Jurkat, Clone E6-1 (cell line): ENCODE measurements at regions not wholly inside any gene's neighbourhood (a gene's known extent, or its start where the extent isn't known, plus 50 kb on each side); places are given as distances from the start of the nearest gene placed in this dataset.

ENCODE experiments used
- DNase-seq: peaks from one replicate; pipeline ENCODE4 v3.0.0-alpha.2; 2011; ENCODE audit warnings: low read depth, low spot score
- H3K4me3 ChIP-seq: 2 replicates; pipeline ENCODE4 v1.5.1; 2011; ENCODE audit warnings: mild to moderate bottlenecking, low read length, control low read depth, moderate library complexity

DNA sequence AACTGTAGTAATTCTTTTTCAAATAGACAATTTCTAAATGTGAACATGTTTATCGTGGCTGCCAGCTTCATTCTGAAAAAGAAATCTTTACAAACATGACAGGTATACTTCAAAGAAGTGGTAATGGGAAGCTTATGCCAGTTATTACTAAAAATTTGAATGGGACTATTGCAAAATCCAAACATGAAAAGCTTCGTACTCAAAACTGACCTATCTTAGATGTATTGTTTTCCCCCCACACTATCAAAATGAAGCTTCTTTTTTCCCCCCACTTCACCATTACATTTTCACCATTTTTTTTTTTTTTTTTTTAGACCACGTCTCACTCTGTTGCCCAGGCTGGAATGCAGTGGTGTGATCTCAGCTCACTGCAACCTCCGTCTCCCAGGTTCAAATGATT, 50.4 kb upstream of the SERTAD2 start:
- no peak overlapping the region for H3K4me3 ChIP-seq
- DNase-seq, result no peak

DNA sequence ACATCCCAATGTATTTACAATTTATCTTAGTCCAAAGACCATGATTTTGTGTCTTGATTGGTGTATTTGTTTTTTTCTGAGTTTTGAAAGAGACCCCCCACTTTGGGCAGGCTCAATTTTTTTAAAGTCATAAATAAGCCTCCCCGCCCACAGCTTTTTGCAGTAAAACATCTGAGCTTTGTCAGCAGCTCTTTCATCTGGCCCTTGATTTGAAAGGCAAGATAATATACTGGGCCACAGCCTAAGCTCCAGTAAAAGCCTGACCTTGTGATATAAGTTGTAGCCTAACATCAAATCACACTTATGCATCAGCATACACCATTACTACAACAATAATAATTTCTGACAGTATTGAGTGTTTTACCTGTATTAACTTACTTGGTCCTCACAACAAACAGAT, 51.3 kb upstream of the SERTAD2 start:
- DNase-seq, result no peak
- H3K4me3 ChIP-seq, result no peak overlapping the region

DNA sequence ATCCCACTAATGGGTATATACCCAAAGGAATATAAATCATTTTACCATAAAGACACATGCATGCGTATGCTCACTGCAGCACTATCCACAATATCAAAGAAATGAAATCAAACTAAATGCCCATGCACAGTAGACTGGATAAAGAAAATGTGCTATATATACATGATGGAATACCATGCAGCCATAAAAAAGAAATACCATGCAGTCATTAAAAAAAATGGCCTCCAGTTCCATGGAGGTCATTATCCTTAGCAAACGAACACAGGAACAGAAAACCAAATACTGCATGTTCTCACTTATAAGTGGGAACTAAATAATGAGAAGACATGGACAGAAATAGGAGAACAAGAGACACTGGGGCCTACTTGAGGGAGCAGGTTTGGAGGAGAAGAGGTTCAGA, 53.6 kb upstream of the SERTAD2 start:
- DNase-seq, result no peak
- H3K4me3 ChIP-seq, result no peak overlapping the region

DNA sequence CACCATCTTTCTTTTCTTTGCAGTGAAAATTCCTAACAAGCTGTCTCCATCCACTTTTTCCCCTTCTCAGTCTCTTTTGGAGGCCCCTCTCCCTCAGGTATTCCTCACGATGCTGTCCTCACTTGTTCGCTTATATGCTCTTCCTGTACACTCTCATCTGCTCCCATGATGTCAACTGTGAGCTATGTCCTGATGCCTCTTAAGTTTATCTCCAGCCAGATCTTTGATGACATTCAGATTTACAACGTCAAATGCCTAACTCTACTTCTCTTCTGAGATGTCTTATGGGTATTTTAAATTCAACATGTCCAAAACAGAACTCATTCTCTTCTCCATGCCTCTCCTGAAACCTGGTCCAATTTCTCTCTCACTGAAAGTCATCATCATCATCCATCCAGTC, 55.1 kb upstream of the SERTAD2 start:
- no peak overlapping the region for H3K4me3 ChIP-seq
- no peak for DNase-seq

DNA sequence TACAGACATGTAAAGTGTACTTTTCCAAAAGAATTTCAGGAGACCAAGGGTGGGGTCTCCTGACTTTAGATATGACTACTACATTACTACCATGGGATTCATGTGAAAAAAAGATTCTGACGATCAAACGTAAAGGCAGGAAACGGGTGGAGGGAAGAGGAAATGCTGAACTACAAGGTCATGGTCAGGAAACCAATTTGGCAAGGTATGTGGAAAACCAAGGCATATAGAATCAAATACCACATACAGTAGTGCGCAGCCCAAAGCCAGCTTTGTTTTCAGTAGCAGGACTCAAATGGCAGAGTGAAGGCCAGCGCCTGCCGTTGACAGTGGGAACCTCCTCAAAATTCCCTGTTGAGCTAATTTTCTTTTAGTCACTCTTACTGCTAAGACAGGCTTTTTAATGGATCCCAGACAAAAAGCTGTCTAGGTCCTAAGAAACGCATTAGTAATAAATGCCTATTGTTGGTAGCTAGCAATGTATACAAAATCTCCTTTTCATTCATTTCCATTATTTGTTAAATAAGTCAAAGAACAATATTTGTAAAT, 57.6 kb upstream of the SERTAD2 start:
- peak overlapping the region; percentile 8; the same call in 1 of the 2 replicates for H3K4me3 ChIP-seq
- DNase-seq, result peak; percentile 56

DNA sequence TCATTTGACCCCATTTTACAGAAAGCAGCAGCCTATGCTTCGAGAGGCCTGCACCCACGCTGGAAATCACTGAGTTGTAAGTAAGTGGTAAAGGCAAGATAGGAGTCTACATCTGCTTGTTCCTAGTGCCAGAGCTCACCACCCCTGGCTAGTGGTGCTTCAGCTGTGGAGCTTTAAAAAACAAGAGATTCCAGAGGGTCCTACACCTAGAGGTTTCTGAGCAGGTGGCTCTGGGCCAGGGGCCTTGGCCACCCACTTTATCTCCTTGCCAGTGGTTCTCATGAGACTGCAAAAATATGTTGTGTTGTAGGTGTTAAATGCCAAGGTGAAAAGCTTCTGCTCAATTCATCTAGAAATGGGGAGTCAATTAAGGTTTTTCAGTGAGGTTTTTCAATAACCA, 60.0 kb upstream of the SERTAD2 start:
- no peak for DNase-seq
- H3K4me3 ChIP-seq, result no peak overlapping the region

DNA sequence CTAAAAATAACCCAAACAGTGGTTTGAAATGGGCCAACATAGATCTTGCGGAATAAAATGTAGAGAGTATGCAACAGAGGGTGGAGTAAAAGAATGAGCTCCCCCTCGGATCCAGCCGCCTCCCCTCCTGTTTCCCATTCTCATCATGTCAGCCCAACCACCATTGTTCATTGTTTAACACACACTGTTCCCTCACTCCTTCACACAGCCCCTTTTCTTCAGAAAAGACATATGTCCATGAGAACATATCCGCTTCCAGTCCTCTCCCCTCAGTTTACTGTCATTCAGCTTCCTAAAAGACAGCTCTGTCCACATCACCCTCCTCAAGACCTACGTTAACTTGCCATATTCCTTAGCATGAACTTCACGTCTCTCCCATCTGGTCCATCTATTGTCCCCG, 62.9 kb upstream of the SERTAD2 start:
- no peak for DNase-seq
- H3K4me3 ChIP-seq, result no peak overlapping the region

DNA sequence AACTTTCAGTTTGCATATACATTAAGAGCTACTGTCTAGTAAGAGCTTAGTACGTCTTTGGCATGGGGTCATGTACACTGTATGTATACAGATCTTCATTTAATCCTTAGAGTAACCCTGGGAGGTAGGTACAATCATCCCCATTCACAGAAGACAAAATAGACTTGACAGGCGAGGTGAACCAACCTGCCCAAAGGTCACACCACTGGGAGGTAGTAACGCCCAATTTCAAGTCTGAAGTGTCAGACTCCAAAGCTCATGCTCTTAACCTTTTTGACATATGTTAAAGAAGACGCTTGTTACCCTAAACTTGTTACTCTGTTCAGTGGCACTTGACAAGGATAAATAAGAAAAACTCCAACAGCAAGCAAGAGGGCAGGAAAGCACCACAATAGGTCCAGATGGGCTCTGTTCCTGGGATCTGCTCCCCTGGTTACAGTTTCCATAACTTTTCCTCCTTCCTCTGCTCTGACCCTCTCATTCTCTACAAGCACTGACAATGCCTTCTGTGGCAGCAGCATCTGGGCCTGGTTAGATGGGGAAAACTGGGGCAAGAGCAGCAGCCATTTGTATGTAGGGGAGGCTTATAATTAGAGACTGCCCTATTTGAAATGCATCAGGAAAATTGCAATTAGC, 64.7 kb upstream of the SERTAD2 start:
- DNase-seq, result no peak
- no peak overlapping the region for H3K4me3 ChIP-seq

DNA sequence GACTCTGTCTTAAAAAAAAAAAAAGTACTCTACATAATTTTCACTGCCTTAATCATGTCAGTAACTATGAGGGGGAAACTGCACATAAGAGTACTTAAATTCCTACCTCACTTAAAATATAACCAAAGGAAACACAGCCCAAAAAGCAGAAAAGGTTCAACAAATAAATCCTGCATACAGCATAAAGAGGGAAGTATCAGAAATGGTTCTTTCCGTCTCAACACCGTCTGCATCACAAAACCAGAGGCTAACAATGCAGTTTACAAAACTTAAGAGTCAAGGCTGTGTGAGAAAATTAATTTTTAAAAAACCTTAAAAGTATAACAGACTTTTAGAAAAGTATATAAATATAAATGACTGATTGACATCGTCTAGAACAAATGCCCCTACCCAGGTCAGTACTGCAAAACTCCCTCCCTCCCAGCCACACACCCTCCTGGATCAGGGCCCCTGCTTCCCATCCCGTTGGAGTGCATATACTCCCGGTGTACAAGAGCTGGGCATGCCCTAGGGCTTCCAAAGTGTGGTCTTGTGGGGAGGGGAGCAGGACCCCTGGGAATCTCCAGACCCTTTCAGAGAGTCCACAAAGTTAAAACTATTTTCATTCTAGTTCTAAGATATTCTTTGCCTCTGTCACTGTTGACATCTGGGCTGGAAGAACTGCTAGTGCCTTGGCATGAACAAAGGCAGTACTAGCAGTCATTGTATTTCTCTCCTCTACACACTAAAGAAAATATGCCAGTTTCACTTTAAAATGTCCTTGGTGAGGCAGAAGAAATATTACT, 67.0 kb upstream of the SERTAD2 start:
- H3K4me3 ChIP-seq, result no peak overlapping the region
- no peak for DNase-seq

DNA sequence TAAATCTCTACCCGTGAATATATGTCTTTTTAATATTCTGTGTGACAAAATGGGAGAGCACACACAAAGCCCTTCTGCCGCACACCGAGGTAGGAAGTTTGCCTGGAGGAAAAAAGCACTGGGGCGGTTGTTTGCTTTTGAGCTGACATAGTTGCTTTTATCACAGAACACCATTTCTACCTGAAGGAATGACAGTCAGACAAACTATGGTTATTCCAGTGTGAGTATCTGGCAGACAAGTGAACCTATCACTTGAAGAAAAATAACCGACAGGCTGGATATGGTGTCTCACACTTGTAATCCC, 67.6 kb upstream of the SERTAD2 start:
- H3K4me3 ChIP-seq, result no peak overlapping the region
- no peak for DNase-seq

DNA sequence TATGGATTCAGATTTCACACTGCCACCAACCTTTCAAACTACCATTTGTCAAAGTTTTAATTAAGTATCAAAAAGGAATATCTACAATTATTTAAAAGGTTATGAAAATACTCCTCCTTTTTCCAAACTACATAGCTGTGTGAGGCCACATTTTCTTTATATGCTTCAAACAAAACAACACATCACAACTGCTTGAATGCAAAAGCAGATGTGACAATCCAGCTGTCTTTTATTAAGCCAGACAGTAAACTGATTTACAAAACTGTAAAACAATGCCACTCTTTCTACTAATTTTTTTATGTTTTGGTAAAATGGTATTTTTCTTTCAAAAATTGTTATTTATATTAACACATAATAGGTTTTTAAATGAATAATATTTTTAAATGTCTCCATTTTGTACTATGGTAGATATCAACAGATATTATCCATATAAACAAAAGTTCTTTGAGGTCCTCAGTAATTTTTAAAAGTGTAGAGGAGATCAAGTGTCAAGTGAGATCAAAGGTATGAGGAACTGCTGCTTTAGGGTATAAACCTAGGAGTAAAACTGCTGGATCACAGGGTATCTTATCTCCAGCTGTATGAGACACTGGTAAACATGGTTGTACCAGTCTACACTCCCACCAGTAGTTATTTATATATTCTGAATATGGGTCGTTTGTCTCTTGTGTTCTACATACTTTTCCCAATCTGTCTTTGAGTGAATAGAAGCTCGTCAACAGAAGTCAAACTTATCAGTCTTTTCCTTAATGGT, 68.8 kb upstream of the SERTAD2 start:
- H3K4me3 ChIP-seq, result no peak overlapping the region
- DNase-seq, result no peak

DNA sequence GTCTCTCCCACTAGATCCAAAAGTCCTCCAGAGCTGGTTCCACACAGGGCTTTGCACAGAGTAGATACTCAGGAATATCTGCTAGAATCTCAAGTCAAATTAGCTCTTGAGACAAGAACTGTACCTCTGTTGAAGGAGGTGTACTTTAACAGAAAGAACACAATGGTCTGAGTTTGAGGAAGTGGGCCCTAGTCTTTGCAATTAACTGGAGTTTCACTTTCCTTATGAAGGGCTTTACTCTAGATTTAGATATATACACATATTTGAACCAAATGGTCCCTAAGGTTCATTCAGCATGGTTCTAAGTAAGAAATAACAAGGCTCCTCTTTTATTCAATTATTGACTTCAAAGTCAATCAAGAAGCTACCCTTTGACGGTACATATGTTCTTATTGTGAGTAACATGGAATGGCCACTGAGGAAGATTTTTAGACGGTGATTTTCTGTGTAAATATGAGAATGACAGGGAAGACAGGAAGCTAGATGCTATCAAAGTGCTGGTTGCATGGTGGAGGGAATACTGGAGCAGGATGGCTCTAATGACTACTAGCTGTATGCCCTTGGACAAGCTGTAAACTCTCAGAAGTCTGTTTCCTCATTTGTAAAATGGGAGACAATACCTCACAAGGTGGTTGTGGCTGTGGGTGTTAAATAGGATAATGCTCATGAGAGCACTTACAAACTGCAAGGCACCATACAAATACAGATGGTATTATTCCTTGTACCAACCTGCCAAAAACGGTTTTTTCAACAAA, 73.5 kb upstream of the SERTAD2 start:
- H3K4me3 ChIP-seq, result no peak overlapping the region
- DNase-seq, result no peak

DNA sequence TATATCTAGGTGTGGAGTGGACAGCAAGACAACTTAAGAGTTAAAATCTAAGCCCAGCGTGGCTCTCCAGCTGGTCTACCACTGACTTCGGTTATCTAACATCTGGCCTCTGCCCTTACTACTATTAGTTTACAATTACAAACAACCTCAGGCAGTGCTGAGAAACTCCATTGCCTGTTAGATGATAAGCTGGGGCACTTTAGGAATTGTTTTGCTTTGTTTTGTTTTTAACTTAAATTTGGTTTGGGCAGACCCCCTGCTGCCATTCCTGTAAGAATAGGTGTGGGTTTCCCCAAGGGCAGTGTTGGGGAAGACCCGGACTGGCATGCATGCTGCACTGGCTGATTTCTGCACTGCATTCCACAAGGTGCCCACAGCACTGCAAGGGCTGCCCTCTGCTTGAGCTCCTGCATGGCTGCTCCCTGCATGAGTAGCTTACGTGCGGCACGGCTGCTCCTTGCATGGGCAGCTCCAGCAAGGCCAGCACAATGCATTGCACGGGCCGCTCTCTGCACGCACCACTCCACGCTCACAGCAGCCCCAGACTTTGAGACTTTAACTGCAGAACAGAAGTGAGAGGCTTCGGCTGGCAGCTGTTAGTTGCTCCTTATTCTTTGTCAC, 74.2 kb upstream of the SERTAD2 start:
- no peak for DNase-seq
- no peak overlapping the region for H3K4me3 ChIP-seq

DNA sequence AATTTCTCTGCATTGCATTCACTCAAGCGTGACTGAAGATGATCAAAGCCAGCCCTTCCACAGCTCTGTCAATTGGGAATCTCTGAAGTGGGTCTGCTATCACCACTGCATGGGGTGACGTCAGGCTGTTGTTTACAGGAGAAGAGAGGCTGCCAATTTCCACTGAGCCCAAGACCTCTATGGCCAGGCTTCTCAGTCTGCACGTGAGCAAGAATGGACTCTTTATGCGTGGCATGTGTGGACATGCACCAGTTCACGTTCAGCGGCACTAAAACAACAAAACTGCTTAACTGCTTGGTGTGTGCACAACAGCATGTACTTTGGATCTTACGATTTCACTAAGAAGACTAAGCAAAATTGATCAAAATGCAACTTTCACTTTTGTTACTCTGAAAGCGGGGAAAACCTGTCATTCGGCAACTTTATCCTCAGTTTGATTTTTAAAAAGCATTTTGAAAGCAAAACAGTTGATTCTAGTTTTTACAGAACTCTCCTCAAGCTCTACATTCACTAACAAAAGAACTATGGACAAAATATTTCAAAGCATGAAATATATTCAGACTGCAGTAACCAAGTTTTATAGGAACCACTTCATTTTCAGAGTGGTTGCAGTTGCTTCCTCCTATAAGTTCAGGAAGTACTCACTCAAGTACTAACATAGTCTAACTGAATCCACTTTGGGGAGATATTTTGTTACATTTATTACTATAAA, 77.0 kb upstream of the SERTAD2 start:
- no peak for DNase-seq
- H3K4me3 ChIP-seq, result no peak overlapping the region

DNA sequence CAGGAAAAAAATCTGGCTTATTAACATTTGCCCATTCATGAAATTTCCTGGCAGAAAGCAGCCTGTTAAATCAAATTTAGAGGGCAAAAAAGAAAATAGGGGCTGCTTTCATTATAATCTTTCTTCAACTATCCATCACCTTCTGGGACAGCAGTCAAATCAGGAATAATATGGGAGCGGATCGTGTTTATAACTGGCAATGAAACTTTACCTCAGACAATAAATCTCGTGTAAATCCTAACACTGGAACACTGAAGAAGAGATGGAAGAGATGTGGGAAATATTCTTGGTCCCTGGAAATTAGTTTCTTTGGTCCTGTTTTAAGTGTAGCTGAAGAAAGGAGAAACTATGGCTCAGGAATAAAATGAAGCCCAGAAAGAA, 77.5 kb upstream of the SERTAD2 start:
- no peak overlapping the region for H3K4me3 ChIP-seq
- DNase-seq, result no peak

DNA sequence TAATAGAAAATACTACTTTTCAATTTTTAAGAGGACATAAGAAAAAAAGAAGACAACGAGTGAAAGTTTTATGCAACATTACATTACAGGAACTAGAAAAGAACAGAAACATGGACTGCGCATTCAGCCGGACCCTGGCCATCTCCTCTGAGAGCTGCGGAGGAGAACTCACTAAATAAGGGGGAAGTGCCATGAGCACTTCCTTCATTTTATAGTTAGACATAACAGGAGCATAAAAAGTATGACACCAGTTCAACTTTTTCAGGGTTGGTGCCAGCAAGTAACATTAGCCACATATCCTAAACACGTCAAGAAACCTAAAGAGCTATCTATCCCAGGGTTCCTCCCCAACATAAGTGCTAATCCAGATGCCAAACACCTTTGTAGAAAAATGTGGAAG, 78.0 kb upstream of the SERTAD2 start:
- DNase-seq, result no peak
- H3K4me3 ChIP-seq, result no peak overlapping the region

DNA sequence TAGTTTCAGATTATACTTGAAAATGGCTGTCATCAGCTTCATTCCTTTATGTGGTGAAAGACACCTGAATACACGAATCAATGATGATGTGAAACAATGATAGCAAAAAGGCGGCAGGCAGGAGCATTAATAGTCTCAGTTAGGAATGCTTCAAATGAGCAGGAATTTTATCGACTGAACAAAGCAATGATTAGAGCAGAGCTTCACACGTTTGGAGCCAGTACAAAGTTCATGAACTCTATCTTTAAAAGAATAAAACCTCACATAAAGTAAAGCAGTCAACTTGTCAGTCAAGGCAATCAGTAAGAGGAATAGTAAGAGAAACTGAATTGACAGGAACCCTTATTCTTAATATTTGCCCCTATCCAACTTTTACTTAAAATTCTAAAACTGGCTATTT, 78.4 kb upstream of the SERTAD2 start:
- no peak for DNase-seq
- no peak overlapping the region for H3K4me3 ChIP-seq

DNA sequence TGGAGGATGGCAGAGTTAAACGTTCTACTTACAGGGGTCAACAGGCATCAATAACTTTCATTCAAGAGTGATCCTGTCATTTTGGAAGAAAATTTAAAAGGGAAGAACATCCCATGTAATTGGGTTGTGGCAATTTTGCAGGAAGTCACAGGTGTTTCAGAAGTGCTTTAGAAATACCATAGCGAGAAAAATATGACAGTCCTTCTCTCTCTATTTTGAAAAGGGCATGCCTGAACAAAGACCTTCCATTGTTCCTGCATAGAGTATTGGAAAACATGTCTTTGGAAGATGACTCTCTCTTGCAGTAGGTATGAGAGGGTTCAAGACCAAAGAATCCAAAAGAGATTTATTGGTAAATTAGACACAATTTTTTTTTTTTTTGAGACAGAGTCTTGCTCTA, 81.8 kb upstream of the SERTAD2 start:
- no peak overlapping the region for H3K4me3 ChIP-seq
- DNase-seq, result no peak

DNA sequence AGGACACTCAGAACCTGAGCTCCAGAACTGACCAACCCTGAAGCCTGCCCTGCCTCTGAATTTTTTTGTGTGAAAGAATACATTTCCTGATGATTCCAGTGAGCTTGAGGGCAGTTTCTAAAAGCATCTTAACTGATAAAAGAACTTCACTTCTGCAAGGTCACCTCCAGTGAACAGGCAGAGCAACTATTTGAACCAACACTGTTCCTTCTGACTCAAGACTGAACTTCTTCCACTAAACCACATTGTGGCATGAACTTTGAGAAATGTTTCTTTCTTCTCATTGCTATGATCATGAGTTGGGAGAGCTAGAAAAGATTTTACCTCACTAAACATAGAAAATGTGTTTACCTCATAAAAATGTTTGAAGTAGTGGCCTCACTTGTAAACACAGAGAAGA, 83.8 kb upstream of the SERTAD2 start:
- no peak overlapping the region for H3K4me3 ChIP-seq
- DNase-seq, result no peak
